WTC11 (cell line): ENCODE measurements at regions not wholly inside any gene's neighbourhood (a gene's known extent, or its start where the extent isn't known, plus 50 kb on each side); places are given as distances from the start of the nearest gene placed in this dataset.

ENCODE experiments used
- AFF4 ChIP-seq: sonication (generic); formaldehyde crosslinking; IDR thresholded peaks from 2 replicates; pipeline ENCODE4 v1.8.1; 2023; ENCODE audit warnings: mild to moderate bottlenecking, missing genetic modification reagents, borderline replicate concordance
- ARID4B ChIP-seq: sonication (generic); formaldehyde crosslinking; IDR thresholded peaks from 2 replicates; pipeline ENCODE4 v1.8.0; 2023; ENCODE audit warnings: missing genetic modification reagents, mild to moderate bottlenecking, borderline replicate concordance
- ATF1 ChIP-seq: sonication (generic); formaldehyde crosslinking; IDR thresholded peaks from 2 replicates; pipeline ENCODE4 v1.8.1; 2023; ENCODE audit warnings: mild to moderate bottlenecking, moderate library complexity, missing genetic modification reagents
- CTCF ChIP-seq: fragments of 200-600 bp; IDR thresholded peaks from 2 replicates; pipeline ENCODE4 v1.8.0; 2022; ENCODE audit warnings: antibody characterized with exemption
- E2F1 ChIP-seq: sonication (generic); formaldehyde crosslinking; IDR thresholded peaks from 2 replicates; pipeline ENCODE4 v1.8.0; 2022; ENCODE audit warnings: mild to moderate bottlenecking, missing genetic modification reagents
- ETV6 ChIP-seq: sonication (generic); formaldehyde crosslinking; IDR thresholded peaks from 2 replicates; pipeline ENCODE4 v1.8.1; 2022; ENCODE audit warnings: mild to moderate bottlenecking, missing genetic modification reagents
- MAX ChIP-seq: sonication (generic); formaldehyde crosslinking; IDR thresholded peaks from 2 replicates; pipeline ENCODE4 v1.8.0; 2022; ENCODE audit warnings: mild to moderate bottlenecking, missing genetic modification reagents
- MYBL2 ChIP-seq: sonication (generic); formaldehyde crosslinking; IDR thresholded peaks from 2 replicates; pipeline ENCODE4 v1.8.1; 2023; ENCODE audit warnings: mild to moderate bottlenecking, moderate library complexity, missing genetic modification reagents
- STAT6 ChIP-seq: sonication (generic); formaldehyde crosslinking; conservative IDR thresholded peaks from 2 replicates; pipeline ENCODE4 v1.8.1; 2023; ENCODE audit warnings: mild to moderate bottlenecking, low read depth, missing genetic modification reagents, moderate library complexity
- TEAD4 ChIP-seq: sonication (generic); formaldehyde crosslinking; IDR thresholded peaks from 2 replicates; pipeline ENCODE4 v1.8.0; 2022; ENCODE audit warnings: mild to moderate bottlenecking, missing genetic modification reagents
- USF1 ChIP-seq: sonication (generic); formaldehyde crosslinking; IDR thresholded peaks from 2 replicates; pipeline ENCODE4 v1.8.0; 2022; ENCODE audit warnings: mild to moderate bottlenecking, missing genetic modification reagents
- ZBTB43 ChIP-seq: sonication (generic); formaldehyde crosslinking; IDR thresholded peaks from 2 replicates; pipeline ENCODE4 v1.8.1; 2023; ENCODE audit warnings: mild to moderate bottlenecking, missing genetic modification reagents
- ZNF317 ChIP-seq: sonication (generic); formaldehyde crosslinking; IDR thresholded peaks from 2 replicates; pipeline ENCODE4 v1.8.1; 2023; ENCODE audit warnings: low read depth, mild to moderate bottlenecking, moderate library complexity, missing genetic modification reagents, borderline replicate concordance

GRCh38 chr13:47303626-47304025 lies 406.8 kb upstream of the HTR2A start:
- TF ChIP-seq CTCF (no peak), ZNF317 (CRISPR knock-in tag) (no peak), ETV6 (CRISPR knock-in tag) (no peak), MYBL2 (CRISPR knock-in tag) (no peak), STAT6 (CRISPR knock-in tag) (no peak), AFF4 (CRISPR knock-in tag) (no peak), ATF1 (no peak), TEAD4 (CRISPR knock-in tag) (no peak), USF1 (CRISPR knock-in tag) (no peak), MAX (CRISPR knock-in tag) (no peak), ZBTB43 (no peak), E2F1 (CRISPR knock-in tag) (no peak), ARID4B (CRISPR knock-in tag) (no peak)
